GM23338 (cell line): ENCODE measurements at regions not wholly inside any gene's neighbourhood (a gene's known extent, or its start where the extent isn't known, plus 50 kb on each side); places are given as distances from the start of the nearest gene placed in this dataset.
A peak's percentile ranks its signal among the peaks of the same experiment; 100 is the strongest.

Experiments
- ATAC-seq: fragments of 200-7000 bp; cut with Tn5 transposase; 3 replicates; pipeline ENCODE4 v1.9.1; 2020
- DNase-seq: peaks from one replicate; pipeline ENCODE4 v3.0.0-alpha.2; 2015; ENCODE audit warnings: low spot score
- H2AFZ ChIP-seq: fragments of 200-600 bp; sonication (generic); 2 replicates; pipeline ENCODE4 v1.8.0; 2016; ENCODE audit warnings: antibody characterized with exemption, mild to moderate bottlenecking, moderate library complexity
- H3F3A ChIP-seq: fragments of 200-600 bp; sonication (generic); replicated peaks from 2 replicates; pipeline ENCODE4 v1.8.0; 2017; ENCODE audit warnings: antibody characterized with exemption, mixed run types, low read depth
- H3K27ac ChIP-seq: fragments of 200-600 bp; sonication (generic); 2 replicates; pipeline ENCODE4 v1.6.1; 2016; ENCODE audit warnings: low read depth
- H3K27me3 ChIP-seq: fragments of 200-600 bp; sonication (generic); 2 replicates; pipeline ENCODE4 v1.8.0; 2016; ENCODE audit warnings: mild to moderate bottlenecking, mixed run types, moderate library complexity; ENCODE audit not compliant: insufficient read depth
- H3K36me3 ChIP-seq: fragments of 200-600 bp; sonication (generic); 2 replicates; pipeline ENCODE4 v1.8.0; 2016; ENCODE audit warnings: mild to moderate bottlenecking; ENCODE audit not compliant: insufficient read depth
- H3K4me1 ChIP-seq: fragments of 200-600 bp; sonication (generic); 2 replicates; pipeline ENCODE4 v1.8.0; 2016; ENCODE audit warnings: mild to moderate bottlenecking, moderate library complexity; ENCODE audit not compliant: insufficient read depth
- H3K4me2 ChIP-seq: fragments of 200-600 bp; sonication (generic); 2 replicates; pipeline ENCODE4 v1.7.1; 2017; ENCODE audit warnings: mixed run types
- H3K4me3 ChIP-seq: fragments of 200-600 bp; sonication (generic); 2 replicates; pipeline ENCODE4 v1.6.1; 2016; ENCODE audit warnings: mixed run types
- H3K79me2 ChIP-seq: fragments of 200-600 bp; sonication (generic); replicated peaks from 2 replicates; pipeline ENCODE4 v1.8.0; 2017; ENCODE audit warnings: mild to moderate bottlenecking; ENCODE audit not compliant: insufficient read depth
- H3K9me2 ChIP-seq: fragments of 200-600 bp; sonication (generic); 2 replicates; pipeline ENCODE4 v1.8.0; 2017; ENCODE audit not compliant: insufficient read depth
- H4K20me1 ChIP-seq: fragments of 200-600 bp; sonication (generic); replicated peaks from 2 replicates; pipeline ENCODE4 v1.8.0; 2017; ENCODE audit warnings: mild to moderate bottlenecking; ENCODE audit not compliant: insufficient read depth
- H3K27ac Mint-ChIP-seq: 2 replicates; pipeline ENCODE4 v1.8.0; 2020; ENCODE audit warnings: inconsistent platforms, mild to moderate bottlenecking, moderate library complexity, mixed read lengths
- H3K27me3 Mint-ChIP-seq: 3 replicates; pipeline ENCODE4 v1.8.0; 2022; ENCODE audit warnings: low read depth, mild to moderate bottlenecking, moderate library complexity, mixed read lengths, inconsistent platforms; ENCODE audit not compliant: insufficient read depth, poor library complexity
- H3K36me3 Mint-ChIP-seq: 3 replicates; pipeline ENCODE4 v1.8.0; 2021; ENCODE audit warnings: low read depth, mild to moderate bottlenecking, inconsistent platforms, moderate library complexity, mixed read lengths
- H3K4me1 Mint-ChIP-seq: 3 replicates; pipeline ENCODE4 v1.8.0; 2020; ENCODE audit warnings: mild to moderate bottlenecking, inconsistent platforms, mixed read lengths
- H3K4me3 Mint-ChIP-seq: 3 replicates; pipeline ENCODE4 v1.8.0; 2021; ENCODE audit warnings: moderate library complexity, mild to moderate bottlenecking, inconsistent platforms, mixed read lengths
- H3K9me3 Mint-ChIP-seq: 3 replicates; pipeline ENCODE4 v1.8.0; 2020; ENCODE audit warnings: moderate library complexity, mild to moderate bottlenecking, inconsistent platforms, mixed read lengths
- CREB1 ChIP-seq: fragments of 250-450 bp; sonication (Bioruptor Pico); IDR thresholded peaks from 2 replicates; pipeline ENCODE4 v1.5.0; 2020; ENCODE audit warnings: low read depth, mild to moderate bottlenecking, moderate library complexity
- ETS1 ChIP-seq: IDR thresholded peaks from 2 replicates; pipeline ENCODE4 v1.6.1; 2016; ENCODE audit warnings: antibody characterized with exemption
- EZH2 ChIP-seq: fragments of 200-600 bp; sonication (generic); IDR thresholded peaks from one replicate; pipeline ENCODE4 v1.8.0; 2017; ENCODE audit warnings: antibody characterized with exemption, mild to moderate bottlenecking, low read depth; ENCODE audit not compliant: unreplicated experiment
- JUNB ChIP-seq: IDR thresholded peaks from one replicate; pipeline ENCODE4 v1.6.1; 2016; ENCODE audit warnings: antibody characterized with exemption; ENCODE audit not compliant: unreplicated experiment
- NANOG ChIP-seq: IDR thresholded peaks from 2 replicates; pipeline ENCODE4 v1.6.1; 2016; ENCODE audit warnings: antibody characterized with exemption, borderline replicate concordance
- POLR2AphosphoS5 ChIP-seq: IDR thresholded peaks from 2 replicates; pipeline ENCODE4 v1.6.1; 2016; ENCODE audit warnings: antibody characterized with exemption, low read depth
- REST ChIP-seq: IDR thresholded peaks from one replicate; pipeline ENCODE4 v1.6.1; 2018; ENCODE audit warnings: antibody characterized with exemption; ENCODE audit not compliant: unreplicated experiment
- ZNF114 ChIP-seq: fragments of 250-450 bp; sonication (Bioruptor Pico); IDR thresholded peaks from 2 replicates; pipeline ENCODE4 v1.5.0; 2020; ENCODE audit warnings: mild to moderate bottlenecking, moderate library complexity
- ZNF331 ChIP-seq: fragments of 250-450 bp; sonication (Bioruptor Pico); IDR thresholded peaks from 2 replicates; pipeline ENCODE4 v1.5.0; 2020; ENCODE audit warnings: low read depth, mild to moderate bottlenecking, moderate library complexity
- ZNF462 ChIP-seq: fragments of 250-450 bp; sonication (Bioruptor Pico); IDR thresholded peaks from 2 replicates; pipeline ENCODE4 v1.5.0; 2020; ENCODE audit warnings: mild to moderate bottlenecking, moderate library complexity
- TF ChIP-seq, protein P1 (sequence below), 2 experiments: fragments of 200-600 bp in 1 of 2; sonication (generic) in 1 of 2; conservative IDR thresholded peaks; 2 replicates each; pipeline versions ENCODE4 v1.5.1 to v1.6.1; 2016 to 2017; ENCODE audit warnings: antibody characterized with exemption in 2 of 2, low read depth in 2 of 2, mild to moderate bottlenecking in 2 of 2, moderate library complexity in 1 of 2

- H3K36me3 ChIP-seq = no peaks in the 10 kb centered on the region
- H3K27ac ChIP-seq = no peak overlapping the region
- H3K79me2 ChIP-seq = no peaks in the 10 kb centered on the region
- Mint-ChIP-seq H3K36me3 (no peaks in the 10 kb centered on the region), H3K27me3 (no peaks in the 10 kb centered on the region), H3K9me3 (no peaks in the 10 kb centered on the region), H3K27ac (peak overlapping the region; percentile 89), H3K4me1 (peaks cover 39% of the 10 kb centered on the region), H3K4me3 (no peak overlapping the region)
- H3K27me3 ChIP-seq = no peaks in the 10 kb centered on the region
- H2AFZ ChIP-seq = peak overlapping the region; percentile 82
- H3K4me2 ChIP-seq = peak overlapping the region; percentile 50
- no peaks in the 10 kb centered on the region for H4K20me1 ChIP-seq
- TF ChIP-seq ZNF331 (CRISPR knock-in tag) (no peak), EZH2 (no peak), ZNF114 (CRISPR knock-in tag) (no peak), CREB1 (CRISPR knock-in tag) (no peak), ZNF462 (CRISPR knock-in tag) (no peak), JUNB (no peak), ETS1 (no peak), REST (no peak), NANOG (no peak), POLR2AphosphoS5 (no peak)
- TF ChIP-seq, protein P1, sequence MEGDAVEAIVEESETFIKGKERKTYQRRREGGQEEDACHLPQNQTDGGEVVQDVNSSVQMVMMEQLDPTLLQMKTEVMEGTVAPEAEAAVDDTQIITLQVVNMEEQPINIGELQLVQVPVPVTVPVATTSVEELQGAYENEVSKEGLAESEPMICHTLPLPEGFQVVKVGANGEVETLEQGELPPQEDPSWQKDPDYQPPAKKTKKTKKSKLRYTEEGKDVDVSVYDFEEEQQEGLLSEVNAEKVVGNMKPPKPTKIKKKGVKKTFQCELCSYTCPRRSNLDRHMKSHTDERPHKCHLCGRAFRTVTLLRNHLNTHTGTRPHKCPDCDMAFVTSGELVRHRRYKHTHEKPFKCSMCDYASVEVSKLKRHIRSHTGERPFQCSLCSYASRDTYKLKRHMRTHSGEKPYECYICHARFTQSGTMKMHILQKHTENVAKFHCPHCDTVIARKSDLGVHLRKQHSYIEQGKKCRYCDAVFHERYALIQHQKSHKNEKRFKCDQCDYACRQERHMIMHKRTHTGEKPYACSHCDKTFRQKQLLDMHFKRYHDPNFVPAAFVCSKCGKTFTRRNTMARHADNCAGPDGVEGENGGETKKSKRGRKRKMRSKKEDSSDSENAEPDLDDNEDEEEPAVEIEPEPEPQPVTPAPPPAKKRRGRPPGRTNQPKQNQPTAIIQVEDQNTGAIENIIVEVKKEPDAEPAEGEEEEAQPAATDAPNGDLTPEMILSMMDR (conservative IDR thresholded peaks at IDR 0.05; ENCODE audit: low read depth in 2 of 2) = no peak
- DNase-seq = no peak
- no peak overlapping the region for H3K4me3 ChIP-seq
- H3F3A ChIP-seq = 0 out of 2 replicates have a peak, but pooled peaks cover 4% of the 10 kb centered on the region
- H3K4me1 ChIP-seq = peaks cover 23% of the 10 kb centered on the region
- H3K9me2 ChIP-seq = no peaks in the 10 kb centered on the region
- no peak for ATAC-seq
These were observed 57.3 kb upstream of the CREB1 start for GRCh38 chr2:207472343-207473048.
